COLO668 (cell line): ENCODE measurements at regions not wholly inside any gene's neighbourhood (a gene's known extent, or its start where the extent isn't known, plus 50 kb on each side); places are given as distances from the start of the nearest gene placed in this dataset.

Experiments used
- DNase-seq: peaks from one replicate; lab custom pipeline; 2025; ENCODE audit not compliant: unreplicated experiment; lab: John Stamatoyannopoulos, UW

GRCh38 chr4:140250989-140251552, 97.1 kb upstream of the MAML3 start:
- DNase-seq, result no peak

GRCh38 chr4:140249351-140249750, 95.4 kb upstream of the MAML3 start:
- no peak for DNase-seq

- DNase-seq, result no peak
Observed at GRCh38 chr4:140247237-140247636, 93.3 kb upstream of the MAML3 start.

- no peak for DNase-seq
Observed at GRCh38 chr4:140246216-140246615, 92.2 kb upstream of the MAML3 start.

GRCh38 chr4:140244328-140244727, 90.3 kb upstream of the MAML3 start:
- DNase-seq, result no peak

GRCh38 chr4:140243278-140243753, 89.3 kb upstream of the MAML3 start:
- peak; percentile 63 for DNase-seq

- no peak for DNase-seq
Observed at GRCh38 chr4:140242357-140243277, 88.6 kb upstream of the MAML3 start.

- DNase-seq, result peak; percentile 47
Observed at GRCh38 chr4:140240237-140240636, 86.3 kb upstream of the MAML3 start.

GRCh38 chr4:140239311-140239710, 85.3 kb upstream of the MAML3 start:
- DNase-seq, result peak; percentile 32

GRCh38 chr4:140238351-140239056, 84.5 kb upstream of the MAML3 start:
- peak; percentile 97 for DNase-seq

- DNase-seq, result peak; percentile 91
Observed at GRCh38 chr4:140237616-140238350, 83.8 kb upstream of the MAML3 start.

GRCh38 chr4:140236654-140237169, 82.7 kb upstream of the MAML3 start:
- DNase-seq, result no peak

GRCh38 chr4:140234697-140235060, 80.7 kb upstream of the MAML3 start:
- DNase-seq, result no peak

GRCh38 chr4:140233791-140234696, 80.1 kb upstream of the MAML3 start:
- peak; percentile 9 for DNase-seq

- no peak for DNase-seq
Observed at GRCh38 chr4:140229881-140230280, 75.9 kb upstream of the MAML3 start.

- no peak for DNase-seq
Observed at GRCh38 chr4:140227286-140227685, 73.3 kb upstream of the MAML3 start.

GRCh38 chr4:140223056-140223810, 69.2 kb upstream of the MAML3 start:
- no peak for DNase-seq

GRCh38 chr4:140222171-140222570, 68.2 kb upstream of the MAML3 start:
- DNase-seq, result no peak

- DNase-seq, result no peak
Observed at GRCh38 chr4:140220058-140220457, 66.1 kb upstream of the MAML3 start.
